ENCODE measurements at regions not wholly inside any gene's neighbourhood (a gene's known extent, or its start where the extent isn't known, plus 50 kb on each side); places are given as distances from the start of the nearest gene placed in this dataset.

GRCh38 chr13:104671901-104672300 is 1605.7 kb upstream of the SLC10A2 start:
- Histone ChIP-seq H3K27me3 (no peaks in the 10 kb centered on the region), H3K4me1 (no peaks in the 10 kb centered on the region), H3K27ac (no peak overlapping the region), H3K4me3 (no peak overlapping the region), H3K9me3 (no peaks in the 10 kb centered on the region), H3K36me3 (no peaks in the 10 kb centered on the region)
- no peak for DNase-seq
- ATAC-seq, result no peak
- intact Hi-C loops (cut with DNase I), result no loop called here
- no peak for TF ChIP-seq POLR2A (IDR thresholded peaks at IDR 0.05)
- no peak for TF ChIP-seq CTCF (IDR thresholded peaks at IDR 0.05)
- 41% methylated on average over 3 of the region's 3 CpGs for WGBS (ENCODE audit: insufficient coverage, low coverage, low lambda C conversion rate, missing lambda C conversion rate)

- Histone ChIP-seq H3K4me1 (no peaks in the 10 kb centered on the region), H3K27me3 (no peaks in the 10 kb centered on the region), H3K27ac (no peak overlapping the region), H3K36me3 (no peaks in the 10 kb centered on the region), H3K4me3 (no peak overlapping the region), H3K9me3 (no peaks in the 10 kb centered on the region)
- 50% methylated on average over 1 of the region's 1 CpG for WGBS (ENCODE audit: insufficient coverage, low coverage, low lambda C conversion rate, missing lambda C conversion rate)
- ATAC-seq, result no peak
- intact Hi-C loops (cut with DNase I), result no loop called here
- no peak for TF ChIP-seq POLR2A (IDR thresholded peaks at IDR 0.05)
- TF ChIP-seq CTCF (IDR thresholded peaks at IDR 0.05), result no peak
- DNase-seq, result no peak
Observed at GRCh38 chr13:104657196-104657595, 1591.0 kb upstream of the SLC10A2 start.

GRCh38 chr13:104650431-104650830 is 1584.2 kb upstream of the SLC10A2 start:
- Histone ChIP-seq H3K4me3 (no peak overlapping the region), H3K4me1 (no peaks in the 10 kb centered on the region), H3K36me3 (no peaks in the 10 kb centered on the region), H3K27me3 (no peaks in the 10 kb centered on the region), H3K27ac (no peak overlapping the region), H3K9me3 (no peaks in the 10 kb centered on the region)
- intact Hi-C loops (cut with DNase I), result no loop called here
- TF ChIP-seq POLR2A (IDR thresholded peaks at IDR 0.05) (no peak), CTCF (IDR thresholded peaks at IDR 0.05) (no peak)
- DNase-seq (no peak), ATAC-seq (no peak)
- 58% methylated on average over 12 of the region's 12 CpGs for WGBS (ENCODE audit: insufficient coverage, low coverage, low lambda C conversion rate, missing lambda C conversion rate)

- no peak for ATAC-seq
Observed at GRCh38 chr13:104648291-104648690, 1582.1 kb upstream of the SLC10A2 start.

More at GRCh38 chr13:104648291-104648690, 1582.1 kb upstream of the SLC10A2 start:
- no peak overlapping the region for H3K4me3 ChIP-seq
- TF ChIP-seq POLR2A (IDR thresholded peaks at IDR 0.05) (no peak), CTCF (IDR thresholded peaks at IDR 0.05) (no peak)
- no peaks in the 10 kb centered on the region for H3K27me3 ChIP-seq
- H3K4me1 ChIP-seq, result no peaks in the 10 kb centered on the region
- H3K27ac ChIP-seq, result no peak overlapping the region
- H3K36me3 ChIP-seq, result no peaks in the 10 kb centered on the region
- intact Hi-C loops (cut with DNase I), result no loop called here
- 81% methylated on average over 4 of the region's 11 CpGs for WGBS (ENCODE audit: insufficient coverage, low coverage, low lambda C conversion rate, missing lambda C conversion rate)
- DNase-seq, result no peak
- no peaks in the 10 kb centered on the region for H3K9me3 ChIP-seq

Measured in right lobe of liver (tissue), 6 donors.